Left ventricle myocardium inferior (tissue), 1 donor: ENCODE measurements at regions not wholly inside any gene's neighbourhood (a gene's known extent, or its start where the extent isn't known, plus 50 kb on each side); places are given as distances from the start of the nearest gene placed in this dataset.

Experiments
- DNase-seq: peaks from one replicate; pipeline ENCODE4 v3.0.0-alpha.2; 2020
- H3K27ac ChIP-seq: fragments of 200-600 bp; replicated peaks from 2 replicates; pipeline ENCODE4 v1.8.0; 2021
- H3K27me3 ChIP-seq: fragments of 200-600 bp; 2 replicates; pipeline ENCODE4 v1.8.0; 2021; ENCODE audit warnings: low read depth
- H3K36me3 ChIP-seq: fragments of 200-600 bp; 2 replicates; pipeline ENCODE4 v1.8.0; 2021
- H3K4me1 ChIP-seq: fragments of 200-600 bp; 2 replicates; pipeline ENCODE4 v1.8.0; 2021
- H3K4me3 ChIP-seq: fragments of 200-600 bp; 2 replicates; pipeline ENCODE4 v1.8.0; 2021; ENCODE audit warnings: mild to moderate bottlenecking, moderate library complexity
- H3K9me3 ChIP-seq: fragments of 200-600 bp; replicated peaks from 2 replicates; pipeline ENCODE4 v1.8.0; 2021
- CTCF ChIP-seq: fragments of 200-600 bp; IDR thresholded peaks from 2 replicates; pipeline ENCODE4 v1.8.0; 2021; ENCODE audit warnings: antibody characterized with exemption, mild to moderate bottlenecking, borderline replicate concordance
- intact Hi-C: fragments of 100-400 bp; cut with micrococcal nuclease; formaldehyde crosslinking; loops from one replicate; pipeline ENCODE4 v1.11.0; 2022
- donor health status: DM: no; HTN: yes; CAD: no; lungs with severe emphysema.

DNA sequence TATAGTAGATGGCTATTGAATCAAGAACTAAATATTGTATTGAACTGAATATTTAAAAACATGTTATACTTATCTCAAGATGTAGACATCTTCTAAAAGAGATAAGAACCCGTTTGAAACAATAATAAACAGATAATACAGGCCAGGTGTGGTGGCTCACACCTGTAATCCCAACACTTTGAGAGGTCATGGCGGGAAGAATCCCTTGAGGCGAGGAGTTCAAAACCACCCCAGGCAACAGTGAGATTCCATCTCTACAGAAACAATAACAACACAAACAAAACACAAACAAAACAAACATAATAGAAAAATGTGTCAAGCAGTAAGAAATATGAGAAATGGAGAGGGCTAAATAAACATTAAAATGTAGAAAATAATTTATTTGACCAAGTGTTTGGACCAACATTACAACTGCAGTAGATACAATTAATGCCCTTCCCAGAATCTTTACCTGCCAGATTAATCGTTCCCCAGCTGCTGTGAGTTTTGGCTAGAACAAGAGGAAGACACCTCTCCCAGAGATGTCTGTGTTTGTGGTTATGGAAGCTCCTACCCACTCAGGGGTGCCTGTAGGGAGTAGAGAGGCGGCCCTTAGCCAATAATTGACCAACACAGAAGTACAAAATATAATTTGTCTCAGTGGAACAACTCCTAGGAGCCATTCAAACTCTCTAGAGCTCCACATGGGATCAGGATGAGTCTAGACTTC is 111.9 kb upstream of the AGTR1 start:
- intact Hi-C loops: no loop called here
- H3K4me3 ChIP-seq: no peak overlapping the region
- no peaks in the 10 kb centered on the region for H3K27me3 ChIP-seq
- no peak for DNase-seq
- no peaks in the 10 kb centered on the region for H3K9me3 ChIP-seq
- no peak overlapping the region for H3K27ac ChIP-seq
- no peak for TF ChIP-seq CTCF
- H3K4me1 ChIP-seq: no peaks in the 10 kb centered on the region
- H3K36me3 ChIP-seq: no peaks in the 10 kb centered on the region

DNA sequence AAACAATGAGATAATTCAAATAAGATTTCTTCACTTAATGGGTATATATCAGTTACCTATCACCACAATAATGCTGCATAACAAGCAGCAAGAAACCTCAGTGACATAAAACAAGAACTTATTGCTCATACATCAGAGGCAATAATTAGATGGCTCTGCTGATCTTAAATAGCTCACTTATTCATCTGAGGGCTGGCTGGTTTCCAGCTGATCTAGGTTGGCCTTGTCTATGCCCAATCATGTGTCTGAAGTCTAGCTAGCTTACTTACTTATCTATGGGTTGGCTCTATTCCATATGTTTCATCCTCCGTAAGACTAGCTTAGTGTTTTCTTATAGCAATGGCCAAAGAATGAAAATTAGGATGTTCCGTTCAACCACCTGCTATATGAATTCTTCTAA is 109.4 kb upstream of the AGTR1 start:
- H3K27me3 ChIP-seq: no peaks in the 10 kb centered on the region
- H3K4me3 ChIP-seq: no peak overlapping the region
- intact Hi-C loops: no loop called here
- no peak for TF ChIP-seq CTCF
- no peak overlapping the region for H3K27ac ChIP-seq
- H3K36me3 ChIP-seq: no peaks in the 10 kb centered on the region
- peaks cover 14% of the 10 kb centered on the region for H3K9me3 ChIP-seq
- H3K4me1 ChIP-seq: no peaks in the 10 kb centered on the region
- DNase-seq: no peak

DNA sequence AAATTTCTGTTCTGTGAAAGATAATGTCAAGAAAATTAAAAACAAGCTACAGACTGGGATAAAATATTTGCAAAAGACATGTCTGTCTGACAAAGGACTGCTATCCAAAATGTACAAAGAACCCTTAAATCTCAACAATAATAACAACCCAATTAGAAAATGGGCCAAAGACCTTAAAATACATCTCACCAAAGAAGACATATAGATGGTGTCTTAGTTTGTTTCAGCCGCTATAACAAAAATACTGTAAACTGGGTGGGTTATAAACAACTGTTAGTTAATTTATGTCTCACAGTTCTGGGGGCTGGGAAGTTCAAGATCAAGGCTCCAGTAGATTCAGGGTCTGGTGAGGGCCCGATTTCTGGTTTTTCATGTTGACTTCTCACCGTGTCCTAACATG is 106.2 kb upstream of the AGTR1 start:
- no peaks in the 10 kb centered on the region for H3K4me1 ChIP-seq
- no peak overlapping the region for H3K4me3 ChIP-seq
- TF ChIP-seq CTCF: no peak
- H3K9me3 ChIP-seq: peaks cover 14% of the 10 kb centered on the region
- H3K36me3 ChIP-seq: no peaks in the 10 kb centered on the region
- intact Hi-C loops: loop anchor here (10.0 kb wide), 1 partner anchor 1277 kb away; no protein-coding TSS in a partner anchor
- no peaks in the 10 kb centered on the region for H3K27me3 ChIP-seq
- H3K27ac ChIP-seq: no peak overlapping the region
- no peak for DNase-seq

DNA sequence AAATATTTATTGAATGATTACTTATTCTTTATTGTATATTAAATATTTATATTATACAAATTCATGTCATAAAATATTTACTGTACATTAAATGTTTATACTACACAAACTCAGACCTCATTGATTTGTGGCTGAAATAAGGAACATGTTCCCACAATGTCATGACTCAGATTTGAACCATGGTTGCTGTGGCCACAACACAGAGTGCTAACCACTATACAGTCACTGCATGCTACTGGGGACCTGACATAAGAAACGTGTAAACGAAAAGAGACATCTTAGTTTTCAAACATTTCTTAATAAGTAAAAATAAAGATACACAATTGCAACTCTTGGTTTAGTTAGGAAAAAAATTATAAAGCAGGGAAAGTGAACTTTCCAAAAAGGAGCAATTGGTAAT is 99.1 kb upstream of the AGTR1 start:
- TF ChIP-seq CTCF: no peak
- intact Hi-C loops: loop anchor here (10.0 kb wide), 1 partner anchor 1284 kb away; no protein-coding TSS in a partner anchor
- H3K27ac ChIP-seq: no peak overlapping the region
- H3K4me1 ChIP-seq: no peaks in the 10 kb centered on the region
- no peaks in the 10 kb centered on the region for H3K36me3 ChIP-seq
- H3K27me3 ChIP-seq: no peaks in the 10 kb centered on the region
- H3K4me3 ChIP-seq: no peak overlapping the region
- no peak for DNase-seq
- H3K9me3 ChIP-seq: no peaks in the 10 kb centered on the region

- DNase-seq: no peak
- Histone ChIP-seq H3K4me1 (no peaks in the 10 kb centered on the region), H3K27me3 (no peaks in the 10 kb centered on the region), H3K36me3 (no peaks in the 10 kb centered on the region), H3K4me3 (no peak overlapping the region), H3K27ac (no peak overlapping the region), H3K9me3 (no peaks in the 10 kb centered on the region)
- no peak for TF ChIP-seq CTCF
- intact Hi-C loops: loop anchor here (10.0 kb wide), 1 partner anchor 1285 kb away; no protein-coding TSS in a partner anchor
These were observed 98.2 kb upstream of the AGTR1 start for GRCh38 chr3:148599481-148599880.
